Hepatocyte (in vitro differentiated cells): ENCODE measurements at regions not wholly inside any gene's neighbourhood (a gene's known extent, or its start where the extent isn't known, plus 50 kb on each side); places are given as distances from the start of the nearest gene placed in this dataset.

Experiments
- DNase-seq: peaks from one replicate; pipeline ENCODE4 v3.0.0-alpha.2; 2016; ENCODE audit warnings: low spot score
- H2AFZ ChIP-seq: fragments of 200-600 bp; sonication (generic); 2 replicates; pipeline ENCODE4 v1.6.0; 2016; ENCODE audit warnings: antibody characterized with exemption, mild to moderate bottlenecking
- H3K27ac ChIP-seq: fragments of 200-600 bp; sonication (generic); 2 replicates; pipeline ENCODE4 v1.5.1; 2016; ENCODE audit warnings: mild to moderate bottlenecking
- H3K27me3 ChIP-seq: fragments of 200-600 bp; sonication (generic); 2 replicates; pipeline ENCODE4 v1.6.1; 2016
- H3K36me3 ChIP-seq: fragments of 200-600 bp; sonication (generic); replicated peaks from 2 replicates; pipeline ENCODE4 v1.5.1; 2016; ENCODE audit warnings: low read depth; ENCODE audit not compliant: insufficient read depth
- H3K4me1 ChIP-seq: fragments of 200-600 bp; sonication (generic); 2 replicates; pipeline ENCODE4 v1.5.1; 2016; ENCODE audit warnings: mild to moderate bottlenecking, moderate library complexity; ENCODE audit not compliant: insufficient read depth
- H3K4me2 ChIP-seq: fragments of 200-600 bp; sonication (generic); 2 replicates; pipeline ENCODE4 v1.6.0; 2016
- H3K4me3 ChIP-seq: fragments of 200-600 bp; sonication (generic); 2 replicates; pipeline ENCODE4 v1.5.1; 2016; ENCODE audit warnings: mild to moderate bottlenecking
- H3K79me2 ChIP-seq: fragments of 200-600 bp; sonication (generic); 2 replicates; pipeline ENCODE4 v1.6.0; 2017; ENCODE audit warnings: mild to moderate bottlenecking
- H3K9me2 ChIP-seq: fragments of 200-600 bp; sonication (generic); replicated peaks from 2 replicates; pipeline ENCODE4 v1.6.0; 2017; ENCODE audit warnings: mild to moderate bottlenecking; ENCODE audit not compliant: insufficient read depth
- H3K9me3 ChIP-seq: fragments of 200-600 bp; sonication (generic); 2 replicates; pipeline ENCODE4 v1.5.1; 2016; ENCODE audit warnings: low read depth, mild to moderate bottlenecking
- H4K20me1 ChIP-seq: fragments of 200-600 bp; sonication (generic); 2 replicates; pipeline ENCODE4 v1.6.0; 2016; ENCODE audit warnings: mild to moderate bottlenecking; ENCODE audit not compliant: insufficient read depth, poor library complexity, severe bottlenecking
- CTCF ChIP-seq: fragments of 200-600 bp; sonication (generic); IDR thresholded peaks from 2 replicates; pipeline ENCODE4 v1.5.1; 2016; ENCODE audit warnings: antibody characterized with exemption, mild to moderate bottlenecking; ENCODE audit not compliant: poor library complexity
- EZH2 ChIP-seq: fragments of 200-600 bp; sonication (generic); IDR thresholded peaks from 2 replicates; pipeline ENCODE4 v1.6.1; 2016; ENCODE audit warnings: antibody characterized with exemption, mild to moderate bottlenecking, borderline replicate concordance
- EZH2phosphoT487 ChIP-seq: fragments of 200-600 bp; sonication (generic); IDR thresholded peaks from one replicate; pipeline ENCODE4 v1.6.1; 2018; ENCODE audit warnings: antibody characterized with exemption, mild to moderate bottlenecking, low read depth, moderate library complexity; ENCODE audit not compliant: unreplicated experiment, severe bottlenecking
- WGBS: methylation state at CpG from one replicate; pipeline ENCODE4 v1.1.6; 2016; ENCODE audit warnings: low lambda C conversion rate; ENCODE audit errors: missing lambda C conversion rate; 5-methylcytosine and 5-hydroxymethylcytosine counted together

DNA sequence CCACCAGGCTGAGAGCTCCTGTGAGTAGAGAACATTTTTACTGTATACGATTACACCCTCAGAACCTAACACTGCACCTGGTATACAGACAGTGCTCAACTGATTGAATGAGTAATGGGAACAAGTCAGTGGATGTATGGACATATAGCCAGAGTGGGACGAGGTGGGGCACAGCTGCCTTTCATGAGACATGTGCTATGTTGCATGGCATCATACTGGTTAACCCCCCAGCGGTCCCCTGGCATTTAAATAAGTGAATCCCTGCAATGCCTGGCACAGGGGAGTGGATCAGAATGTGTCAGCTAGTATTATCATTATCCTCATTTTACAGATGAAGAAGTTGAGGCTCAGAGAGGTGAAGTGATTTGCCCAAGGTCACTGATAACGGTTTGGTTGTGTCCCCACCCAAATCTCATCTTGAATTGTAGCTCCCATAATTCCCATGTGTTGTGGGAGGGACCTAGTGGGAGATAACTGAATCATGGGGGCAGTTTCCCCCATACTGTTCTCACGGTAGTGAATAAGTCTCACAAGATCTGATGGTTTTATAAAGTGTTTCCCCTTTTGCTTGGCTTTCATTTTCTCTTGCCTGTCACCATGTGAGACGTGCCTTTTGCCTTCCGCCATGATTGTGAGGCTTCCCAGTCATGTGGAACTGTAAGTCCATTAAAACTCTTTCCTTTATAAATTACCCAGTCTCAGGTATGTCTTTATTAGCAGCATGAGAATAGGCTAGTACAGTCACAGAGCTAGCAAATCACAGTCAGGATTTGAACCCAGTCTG, 56.0 kb upstream of the ATP2B2 start:
- Histone ChIP-seq H3K9me2 (no peaks in the 10 kb centered on the region), H4K20me1 (no peaks in the 10 kb centered on the region), H3K9me3 (no peaks in the 10 kb centered on the region), H3K4me3 (no peak overlapping the region), H3K79me2 (no peaks in the 10 kb centered on the region), H2AFZ (no peak overlapping the region), H3K27ac (no peak overlapping the region), H3K27me3 (peaks cover 17% of the 10 kb centered on the region), H3K4me1 (no peaks in the 10 kb centered on the region), H3K36me3 (no peaks in the 10 kb centered on the region), H3K4me2 (no peak overlapping the region)
- DNase-seq = no peak
- 76% methylated on average over 7 of the region's 7 CpGs for WGBS
- TF ChIP-seq CTCF (no peak), EZH2 (no peak), EZH2phosphoT487 (no peak)

- Histone ChIP-seq H3K36me3 (no peaks in the 10 kb centered on the region), H3K4me2 (no peak overlapping the region), H3K27ac (no peak overlapping the region), H3K4me3 (no peak overlapping the region), H4K20me1 (no peaks in the 10 kb centered on the region), H3K79me2 (no peaks in the 10 kb centered on the region), H2AFZ (no peak overlapping the region), H3K9me3 (no peaks in the 10 kb centered on the region), H3K9me2 (no peaks in the 10 kb centered on the region), H3K27me3 (peaks cover 17% of the 10 kb centered on the region), H3K4me1 (no peaks in the 10 kb centered on the region)
- no peak for DNase-seq
- no peak for TF ChIP-seq EZH2
- TF ChIP-seq CTCF = no peak
- no peak for TF ChIP-seq EZH2phosphoT487
- WGBS = 69% methylated on average over 4 of the region's 4 CpGs
Observed at GRCh38 chr3:10561946-10562560, 56.7 kb upstream of the ATP2B2 start.

GRCh38 chr3:10563396-10563795, 58.0 kb upstream of the ATP2B2 start:
- DNase-seq = no peak
- Histone ChIP-seq H3K4me1 (no peaks in the 10 kb centered on the region), H3K4me2 (no peak overlapping the region), H3K27ac (no peak overlapping the region), H3K36me3 (no peaks in the 10 kb centered on the region), H3K9me2 (no peaks in the 10 kb centered on the region), H3K4me3 (no peak overlapping the region), H3K79me2 (no peaks in the 10 kb centered on the region), H4K20me1 (no peaks in the 10 kb centered on the region), H3K27me3 (peaks cover 15% of the 10 kb centered on the region), H3K9me3 (no peaks in the 10 kb centered on the region), H2AFZ (no peak overlapping the region)
- 81% methylated on average over 2 of the region's 2 CpGs for WGBS
- no peak for TF ChIP-seq EZH2
- TF ChIP-seq CTCF = no peak
- TF ChIP-seq EZH2phosphoT487 = no peak
